GM12875 (cell line): ENCODE measurements at regions not wholly inside any gene's neighbourhood (a gene's known extent, or its start where the extent isn't known, plus 50 kb on each side); places are given as distances from the start of the nearest gene placed in this dataset.

Experiments
- H3K4me3 ChIP-seq: one replicate; pipeline ENCODE4 v1.5.1; 2011; ENCODE audit warnings: low read depth, low read length, control low read depth
- TF ChIP-seq, protein P1 (sequence below): IDR thresholded peaks from 2 replicates; pipeline ENCODE4 v1.5.1; 2011; ENCODE audit warnings: low read depth, mild to moderate bottlenecking, control low read depth, inconsistent platforms, low read length, moderate library complexity, borderline replicate concordance; ENCODE audit not compliant: insufficient read depth

DNA sequence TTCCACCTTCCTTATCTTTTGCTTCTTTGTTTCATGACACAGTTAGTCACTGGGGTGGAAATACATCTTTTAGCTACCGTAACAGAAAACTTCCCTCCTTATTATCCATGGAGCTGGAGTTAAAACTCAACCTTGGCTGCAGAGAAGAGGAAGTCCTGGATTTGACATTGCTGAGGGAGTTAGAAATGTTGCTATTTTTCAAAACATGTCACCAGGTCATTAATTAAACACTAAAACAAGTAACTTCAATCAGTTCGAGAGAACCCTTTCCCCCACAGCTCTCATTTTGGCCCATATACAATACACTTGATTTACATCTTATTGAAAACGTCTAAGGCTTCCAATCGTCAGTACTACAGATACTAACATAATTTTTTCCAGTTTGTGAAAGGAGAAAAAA is 237.9 kb upstream of the CD180 start:
- H3K4me3 ChIP-seq = no peak overlapping the region
- TF ChIP-seq, protein P1, sequence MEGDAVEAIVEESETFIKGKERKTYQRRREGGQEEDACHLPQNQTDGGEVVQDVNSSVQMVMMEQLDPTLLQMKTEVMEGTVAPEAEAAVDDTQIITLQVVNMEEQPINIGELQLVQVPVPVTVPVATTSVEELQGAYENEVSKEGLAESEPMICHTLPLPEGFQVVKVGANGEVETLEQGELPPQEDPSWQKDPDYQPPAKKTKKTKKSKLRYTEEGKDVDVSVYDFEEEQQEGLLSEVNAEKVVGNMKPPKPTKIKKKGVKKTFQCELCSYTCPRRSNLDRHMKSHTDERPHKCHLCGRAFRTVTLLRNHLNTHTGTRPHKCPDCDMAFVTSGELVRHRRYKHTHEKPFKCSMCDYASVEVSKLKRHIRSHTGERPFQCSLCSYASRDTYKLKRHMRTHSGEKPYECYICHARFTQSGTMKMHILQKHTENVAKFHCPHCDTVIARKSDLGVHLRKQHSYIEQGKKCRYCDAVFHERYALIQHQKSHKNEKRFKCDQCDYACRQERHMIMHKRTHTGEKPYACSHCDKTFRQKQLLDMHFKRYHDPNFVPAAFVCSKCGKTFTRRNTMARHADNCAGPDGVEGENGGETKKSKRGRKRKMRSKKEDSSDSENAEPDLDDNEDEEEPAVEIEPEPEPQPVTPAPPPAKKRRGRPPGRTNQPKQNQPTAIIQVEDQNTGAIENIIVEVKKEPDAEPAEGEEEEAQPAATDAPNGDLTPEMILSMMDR = no peak

DNA sequence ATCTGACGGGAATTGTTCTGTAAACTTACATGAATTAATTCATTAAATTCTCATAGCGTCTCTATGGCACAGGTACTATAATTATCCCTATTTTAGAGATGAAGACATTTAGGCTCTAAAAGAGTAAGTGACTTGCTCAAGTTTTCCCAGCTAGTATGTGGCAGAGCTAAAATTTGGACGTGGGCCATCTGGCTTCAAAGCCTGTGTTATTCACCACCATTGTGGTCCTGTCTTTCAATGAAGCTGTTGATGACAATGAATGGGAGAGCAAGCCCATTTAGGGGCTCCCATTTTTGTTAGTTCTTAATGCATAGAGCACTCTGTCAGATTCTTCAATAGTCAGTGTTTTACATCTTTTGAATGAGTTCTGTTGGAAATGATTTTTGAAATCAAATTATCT is 236.0 kb upstream of the CD180 start:
- TF ChIP-seq, protein P1 = no peak
- no peak overlapping the region for H3K4me3 ChIP-seq

DNA sequence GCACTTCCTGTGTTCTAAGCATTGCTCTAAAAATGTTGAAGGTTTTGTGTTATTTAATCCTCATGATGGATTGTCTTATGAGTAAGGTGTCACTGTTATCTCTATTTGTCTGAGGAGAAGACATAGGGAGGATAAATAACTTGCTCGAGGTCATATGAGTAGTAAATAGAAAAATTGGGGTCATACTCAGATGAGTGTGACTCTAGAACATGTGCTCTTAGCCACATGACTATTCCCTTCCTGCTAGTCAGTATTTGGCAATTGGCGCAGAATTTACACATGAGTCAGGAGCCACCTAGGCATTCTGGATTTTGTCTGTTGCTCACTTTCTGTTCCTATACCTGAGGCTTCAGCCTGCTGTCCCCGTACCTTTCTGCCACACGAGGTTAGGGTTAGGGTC is 234.6 kb upstream of the CD180 start:
- no peak overlapping the region for H3K4me3 ChIP-seq
- TF ChIP-seq, protein P1 = no peak

DNA sequence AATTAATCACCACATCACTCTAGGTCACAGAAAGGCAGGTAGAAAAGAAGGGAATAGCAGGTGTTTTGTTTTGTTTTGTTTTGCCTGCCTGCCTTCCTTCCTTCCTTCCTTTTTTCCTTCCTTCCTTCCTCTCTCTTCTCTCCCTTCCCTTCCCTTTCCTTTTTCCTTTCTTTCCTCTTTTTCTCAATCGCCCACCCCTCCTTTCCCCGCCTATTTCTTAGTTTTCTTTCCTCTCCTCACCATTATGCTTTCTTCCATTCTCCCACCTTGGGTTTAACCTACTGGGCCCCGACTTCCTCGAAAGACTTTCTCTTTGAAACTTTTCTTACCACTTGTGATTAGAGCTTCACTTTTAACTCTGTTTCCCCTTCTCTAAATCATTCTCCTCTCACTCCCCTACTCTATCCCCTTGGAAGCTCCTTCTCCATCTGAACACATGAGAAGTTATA is 231.3 kb upstream of the CD180 start:
- TF ChIP-seq, protein P1 = no peak
- H3K4me3 ChIP-seq = no peak overlapping the region

DNA sequence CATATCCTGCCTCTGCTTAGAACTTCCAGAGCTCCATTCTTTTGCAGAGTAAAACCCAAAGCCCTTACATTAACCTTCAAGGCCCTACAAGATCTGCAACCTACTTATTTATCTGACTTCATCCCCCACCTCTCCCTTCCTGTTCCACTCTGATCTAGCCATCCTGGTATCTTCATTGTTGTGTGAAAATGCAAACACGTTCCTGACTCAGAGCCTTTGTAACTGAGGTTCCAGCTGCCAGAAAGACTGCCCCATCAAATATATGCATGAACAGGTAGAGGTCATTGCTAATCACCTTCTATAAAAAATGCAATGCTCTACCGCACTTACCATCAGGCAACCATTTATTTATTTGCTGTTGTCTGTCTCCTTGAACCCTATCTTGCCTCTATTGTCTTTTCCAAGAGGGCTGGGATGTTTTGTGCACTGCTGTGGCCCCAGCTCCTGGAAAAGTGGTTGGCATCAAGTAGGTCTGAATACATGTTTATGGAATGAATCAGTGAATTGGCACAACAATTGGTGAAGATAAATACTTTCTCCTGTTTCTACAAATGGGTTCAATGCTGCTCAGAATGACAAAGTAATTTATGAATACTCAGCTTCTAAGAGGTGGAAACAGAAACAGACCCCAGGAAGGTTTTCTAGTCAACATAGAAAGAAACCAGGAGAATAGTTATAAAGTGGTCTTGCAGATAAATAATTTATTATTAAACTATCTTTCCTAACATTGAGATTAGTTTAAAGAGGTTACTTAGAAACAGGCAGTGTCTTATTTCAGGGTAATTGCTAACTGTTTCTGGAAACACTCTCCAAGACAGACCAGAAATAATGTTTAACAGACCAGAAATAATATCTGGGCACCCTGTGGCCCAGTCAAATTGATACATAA is 230.6 kb upstream of the CD180 start:
- TF ChIP-seq, protein P1 = no peak
- H3K4me3 ChIP-seq = no peak overlapping the region

DNA sequence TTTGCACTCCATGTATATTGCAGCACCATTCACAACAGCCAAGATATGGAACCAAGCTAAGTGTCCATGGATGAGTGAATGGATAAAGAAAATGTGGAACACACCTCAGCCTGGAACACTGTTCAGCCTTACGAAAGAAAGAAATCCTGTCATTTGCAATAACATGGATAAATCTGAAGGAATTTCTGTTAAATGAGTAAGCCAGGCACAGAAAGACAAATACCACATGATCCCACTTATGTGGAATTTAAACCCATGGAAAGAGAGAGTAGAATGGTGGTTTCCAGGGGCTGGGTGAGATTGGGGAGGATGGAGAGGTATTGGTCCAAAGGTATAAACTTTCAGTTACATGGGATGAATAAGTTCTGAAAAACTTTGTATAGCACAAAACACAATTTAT is 228.9 kb upstream of the CD180 start:
- TF ChIP-seq, protein P1 = no peak
- H3K4me3 ChIP-seq = no peak overlapping the region

DNA sequence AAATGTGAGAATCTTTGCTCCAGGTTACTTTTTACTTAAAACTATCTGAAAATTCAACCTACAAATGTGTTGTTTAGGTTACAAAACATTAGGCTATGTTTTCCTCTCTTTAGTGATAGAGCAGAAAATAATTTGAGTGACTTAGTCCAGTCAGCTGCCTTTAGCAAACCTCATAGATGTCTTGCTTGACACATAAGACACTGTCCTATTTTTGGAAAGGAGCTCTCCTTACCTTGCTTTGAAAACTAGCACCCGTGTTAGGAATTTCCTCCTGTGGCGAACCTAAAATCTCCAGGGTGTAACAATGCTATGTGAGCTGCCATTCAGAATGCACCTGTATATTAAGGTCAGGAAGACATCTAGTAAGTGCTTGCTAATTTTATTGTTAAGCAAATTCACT is 221.2 kb upstream of the CD180 start:
- no peak overlapping the region for H3K4me3 ChIP-seq
- TF ChIP-seq, protein P1 = no peak
